Pancreas (tissue), 10 donors: ENCODE measurements at regions not wholly inside any gene's neighbourhood (a gene's known extent, or its start where the extent isn't known, plus 50 kb on each side); places are given as distances from the start of the nearest gene placed in this dataset.

Experiments
- ATAC-seq, 4 donors: fragments of 200-7000 bp; cut with Tn5 transposase; one replicate each; pipeline versions ENCODE4 v1.8.0 to v1.9.1; 2020; ENCODE audit warnings: mild to moderate bottlenecking in 4 of 4, moderate library complexity in 4 of 4
- DNase-seq, 6 donors: peaks; one replicate each; pipeline ENCODE4 v3.0.0-alpha.2; 2020
- FAIRE-seq: peaks from 2 replicates; lab custom pipeline; 2012; peaks lifted over from hg19 to GRCh38; lab: Jason Lieb, UNC
- H3K27ac ChIP-seq, 4 donors: fragments of 200-600 bp; sonication (generic); 1 replicate in 3 of 4; 2 replicates in 1 of 4; pipeline versions ENCODE4 v1.5.0 to v1.8.0; 2020
- H3K27me3 ChIP-seq, 4 donors: fragments of 200-600 bp; one replicate each; pipeline ENCODE4 v1.8.0; 2021
- H3K36me3 ChIP-seq, 3 donors: fragments of 200-600 bp; sonication (generic) in 1 of 3; one replicate each; pipeline versions ENCODE4 v1.5.0 to v1.8.0; 2020 to 2021
- H3K4me1 ChIP-seq, 3 donors: fragments of 200-600 bp; one replicate each; pipeline ENCODE4 v1.8.0; 2021
- H3K4me3 ChIP-seq, 4 donors: fragments of 200-600 bp; sonication (generic) in 2 of 4; one replicate each; pipeline versions ENCODE4 v1.5.0 to v1.8.0; 2020 to 2021
- H3K9me3 ChIP-seq, 4 donors: fragments of 200-600 bp; one replicate each; pipeline ENCODE4 v1.8.0; 2021
- WGBS, 2 donors: extraction: QIAGEN DNeasy Blood & Tissue Kit; methylation state at CpG; one replicate each; pipeline ENCODE4 v1.1.7; 2013; 5-methylcytosine and 5-hydroxymethylcytosine counted together
- intact Hi-C, 3 donors: fragments of 100-400 bp; cut with DNase I; formaldehyde crosslinking; loops; one replicate each; pipeline versions ENCODE4 v1.11.1 to v1.14.2; 2022
- TF ChIP-seq, protein P1 (sequence below), 4 donors: fragments of 200-600 bp; sonication (generic) in 3 of 4; IDR thresholded peaks; one replicate each; pipeline versions ENCODE4 v1.5.0 to v1.8.0; 2021; ENCODE audit warnings: antibody characterized with exemption in 4 of 4
- donor health status: healthy with polysubstance abuse.
- donor health status: DM: no; HTN: no; CAD: no; lungs with moderate emphysema.
- donor health status: DM: no; HTN: no; CAD: no.
- donor health status: control.
- donor health status: control.
- donor health status: Bipolar disorder and iron deficiency.
- donor health status: DM: yes; HTN: yes; CAD: no.
- donor health status: DM: no; HTN: no; CAD: no.
- donor health status: DM: no; HTN: no; CAD: no.
- donor health status: DM: yes; HTN: yes; CAD: no.

DNA sequence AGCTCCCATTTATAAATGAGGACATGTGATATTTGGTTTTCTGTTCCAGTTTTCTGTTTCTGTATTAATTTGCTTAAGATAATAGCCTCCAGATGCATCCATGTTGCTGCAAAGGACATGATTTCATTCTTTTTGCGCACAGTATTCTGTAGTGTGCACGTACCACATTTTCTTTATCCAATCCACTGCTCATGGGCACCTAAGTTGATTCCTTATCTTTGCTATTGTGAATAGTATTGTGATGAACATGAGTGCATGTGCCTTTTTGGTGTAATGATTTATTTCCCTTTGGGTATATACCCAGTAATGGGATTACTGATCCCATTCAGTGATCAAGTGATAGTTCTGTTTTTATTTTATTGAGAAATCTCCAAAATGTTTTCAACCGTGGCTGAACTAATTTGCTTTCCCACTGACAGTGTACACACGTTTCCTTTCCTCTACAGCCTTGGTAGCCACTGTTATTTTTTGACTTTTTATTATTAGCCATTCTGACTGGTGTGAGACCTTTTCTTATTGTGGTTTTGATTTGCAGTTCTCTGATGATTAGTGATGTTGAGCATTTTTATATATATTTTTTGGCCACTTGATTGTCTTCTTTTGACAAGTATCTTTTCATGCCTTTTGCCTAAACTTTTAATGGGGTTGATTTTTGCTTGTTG, 226.0 kb upstream of the ANO3 start:
- no peak overlapping the region for H3K27ac ChIP-seq
- intact Hi-C loops = no loop called here
- H3K36me3 ChIP-seq = no peaks in the 10 kb centered on the region
- TF ChIP-seq, protein P1, sequence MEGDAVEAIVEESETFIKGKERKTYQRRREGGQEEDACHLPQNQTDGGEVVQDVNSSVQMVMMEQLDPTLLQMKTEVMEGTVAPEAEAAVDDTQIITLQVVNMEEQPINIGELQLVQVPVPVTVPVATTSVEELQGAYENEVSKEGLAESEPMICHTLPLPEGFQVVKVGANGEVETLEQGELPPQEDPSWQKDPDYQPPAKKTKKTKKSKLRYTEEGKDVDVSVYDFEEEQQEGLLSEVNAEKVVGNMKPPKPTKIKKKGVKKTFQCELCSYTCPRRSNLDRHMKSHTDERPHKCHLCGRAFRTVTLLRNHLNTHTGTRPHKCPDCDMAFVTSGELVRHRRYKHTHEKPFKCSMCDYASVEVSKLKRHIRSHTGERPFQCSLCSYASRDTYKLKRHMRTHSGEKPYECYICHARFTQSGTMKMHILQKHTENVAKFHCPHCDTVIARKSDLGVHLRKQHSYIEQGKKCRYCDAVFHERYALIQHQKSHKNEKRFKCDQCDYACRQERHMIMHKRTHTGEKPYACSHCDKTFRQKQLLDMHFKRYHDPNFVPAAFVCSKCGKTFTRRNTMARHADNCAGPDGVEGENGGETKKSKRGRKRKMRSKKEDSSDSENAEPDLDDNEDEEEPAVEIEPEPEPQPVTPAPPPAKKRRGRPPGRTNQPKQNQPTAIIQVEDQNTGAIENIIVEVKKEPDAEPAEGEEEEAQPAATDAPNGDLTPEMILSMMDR (IDR thresholded peaks at IDR 0.05) = no peak
- H3K27me3 ChIP-seq = no peaks in the 10 kb centered on the region
- no peaks in the 10 kb centered on the region for H3K4me1 ChIP-seq
- no peak for ATAC-seq
- FAIRE-seq = no peak
- 57 to 71% methylated on average over 4 of the region's 4 CpGs for WGBS, 2 donors
- H3K9me3 ChIP-seq = peaks cover 0 to 4% (median 0%) of the 10 kb centered on the region in 4 donors
- no peak for DNase-seq
- H3K4me3 ChIP-seq = no peak overlapping the region

- DNase-seq (no peak), ATAC-seq (no peak), FAIRE-seq (no peak)
- intact Hi-C loops = no loop called here
- H3K27me3 ChIP-seq = no peaks in the 10 kb centered on the region
- no peaks in the 10 kb centered on the region for H3K4me1 ChIP-seq
- no peaks in the 10 kb centered on the region for H3K36me3 ChIP-seq
- H3K4me3 ChIP-seq = no peak overlapping the region
- H3K9me3 ChIP-seq = peaks cover 0 to 4% (median 0%) of the 10 kb centered on the region in 4 donors
- TF ChIP-seq, protein P1 (IDR thresholded peaks at IDR 0.05) = no peak
- WGBS, 2 donors = 78 to 83% methylated on average over 1 of the region's 1 CpG
- no peak overlapping the region for H3K27ac ChIP-seq
Observed at GRCh38 chr11:26106726-26107125, 225.2 kb upstream of the ANO3 start.

- TF ChIP-seq, protein P1 (IDR thresholded peaks at IDR 0.05) = no peak
- Histone ChIP-seq H3K27ac (no peak overlapping the region), H3K36me3 (no peaks in the 10 kb centered on the region), H3K27me3 (no peaks in the 10 kb centered on the region), H3K9me3 (peaks cover 0 to 4% (median 0%) of the 10 kb centered on the region in 4 donors), H3K4me3 (no peak overlapping the region), H3K4me1 (no peaks in the 10 kb centered on the region)
- ATAC-seq (no peak), FAIRE-seq (no peak), DNase-seq (no peak)
- intact Hi-C loops = no loop called here
- WGBS, 2 donors = 36 to 48% methylated on average over 2 of the region's 2 CpGs
Observed at GRCh38 chr11:26109658-26110368, 222.1 kb upstream of the ANO3 start.

DNA sequence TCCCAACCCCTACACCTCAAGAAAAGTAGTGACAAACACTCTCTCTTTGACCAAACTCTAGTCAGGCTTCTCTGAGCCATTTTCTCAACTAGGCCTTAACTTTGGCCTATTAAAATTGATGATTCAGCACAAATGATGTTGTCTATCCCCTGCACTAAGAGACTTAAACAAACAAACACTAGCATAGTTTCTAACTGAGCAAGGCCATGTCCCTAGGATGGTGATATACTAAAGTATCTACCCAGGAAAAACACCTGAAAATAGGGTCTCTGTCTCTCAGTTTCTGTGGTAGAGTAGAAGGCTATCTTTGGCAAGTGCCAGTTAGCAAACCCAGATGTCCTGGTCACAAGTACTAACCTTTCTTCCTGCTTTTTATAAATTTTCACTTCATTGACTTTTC, 219.7 kb upstream of the ANO3 start:
- FAIRE-seq (no peak), DNase-seq (no peak), ATAC-seq (no peak)
- no peak overlapping the region for H3K27ac ChIP-seq
- intact Hi-C loops = no loop called here
- no peak overlapping the region for H3K4me3 ChIP-seq
- H3K4me1 ChIP-seq = no peaks in the 10 kb centered on the region
- H3K9me3 ChIP-seq = peaks cover 0 to 4% (median 0%) of the 10 kb centered on the region in 4 donors
- TF ChIP-seq, protein P1 (IDR thresholded peaks at IDR 0.05) = no peak
- H3K27me3 ChIP-seq = no peaks in the 10 kb centered on the region
- H3K36me3 ChIP-seq = no peaks in the 10 kb centered on the region

- intact Hi-C loops = no loop called here
Observed at GRCh38 chr11:26121466-26121865, 210.5 kb upstream of the ANO3 start.

More at GRCh38 chr11:26121466-26121865, 210.5 kb upstream of the ANO3 start:
- FAIRE-seq (no peak), ATAC-seq (no peak), DNase-seq (no peak)
- H3K9me3 ChIP-seq = no peaks in the 10 kb centered on the region
- no peaks in the 10 kb centered on the region for H3K27me3 ChIP-seq
- H3K27ac ChIP-seq = no peak overlapping the region
- TF ChIP-seq, protein P1 (IDR thresholded peaks at IDR 0.05) = no peak
- no peak overlapping the region for H3K4me3 ChIP-seq
- 85 to 94% methylated on average over 2 of the region's 2 CpGs for WGBS, 2 donors
- H3K36me3 ChIP-seq = no peaks in the 10 kb centered on the region
- no peaks in the 10 kb centered on the region for H3K4me1 ChIP-seq
